GM12878 (cell line): ENCODE measurements at regions not wholly inside any gene's neighbourhood (a gene's known extent, or its start where the extent isn't known, plus 50 kb on each side); places are given as distances from the start of the nearest gene placed in this dataset.

Source experiments
- ATAC-seq: fragments of 200-7000 bp; cut with Tn5 transposase; 3 replicates; pipeline ENCODE4 v1.9.1; 2020; ENCODE audit warnings: mild to moderate bottlenecking, moderate library complexity
- BruUV-seq: library from RNA; stranded (reverse); fragments of 400-500 nt; replicated peaks from 2 replicates; lab custom pipeline; 2021; lab: Mats Ljungman, UMichigan
- CTCF ChIA-PET: fragments of 300-600 bp; sonication (Branson Sonifier 250); formaldehyde crosslinking; extraction: SDS; loops from one replicate; lab custom pipeline; 2021; ENCODE audit warnings: inconsistent platforms; lab: Yijun Ruan, JAX
- POLR2A ChIA-PET: fragments of 350-600 bp; formaldehyde crosslinking; extraction: SDS; loops from one replicate; lab custom pipeline; 2021; ENCODE audit warnings: inconsistent platforms; lab: Charles Lee
- RAD21 ChIA-PET: fragments of 300-600 bp; sonication (Branson Sonifier 250); formaldehyde crosslinking; loops from one replicate; lab custom pipeline; 2023; ENCODE audit warnings: antibody characterized with exemption; ENCODE audit not compliant: unreplicated experiment; lab: Charles Lee
- SMC1A ChIA-PET: fragments of 300-600 bp; sonication (Branson Sonifier 250); formaldehyde crosslinking; loops from one replicate; lab custom pipeline; 2023; ENCODE audit not compliant: unreplicated experiment, uncharacterized antibody; lab: Charles Lee
- DNase-seq: peaks from one replicate; pipeline ENCODE4 v3.0.0-alpha.2; 2011; ENCODE audit warnings: low read depth, low spot score
- FAIRE-seq: peaks from 3 replicates; lab custom pipeline; 2011; peaks lifted over from hg19 to GRCh38; lab: Jason Lieb, UNC
- H2AFZ ChIP-seq: 2 replicates; pipeline ENCODE4 v1.6.0; 2011; ENCODE audit warnings: low read depth, low read length, control low read depth; ENCODE audit not compliant: control insufficient read depth
- H3K27ac ChIP-seq: 2 replicates; pipeline ENCODE4 v1.5.1; 2011; ENCODE audit warnings: control low read depth; ENCODE audit not compliant: control insufficient read depth, insufficient read depth
- H3K27me3 ChIP-seq, 2 experiments: replicated peaks in 1 of 2; 2 replicates each; pipeline versions ENCODE4 v1.6.0 to v1.6.1; 2011; ENCODE audit warnings: low read length in 1 of 2; ENCODE audit not compliant: control insufficient read depth in 2 of 2, insufficient read depth in 2 of 2
- H3K36me3 ChIP-seq, 2 experiments: 2 replicates each; pipeline ENCODE4 v1.5.1; 2011; ENCODE audit warnings: low read length in 1 of 2; ENCODE audit not compliant: control insufficient read depth in 2 of 2, insufficient read depth in 2 of 2
- H3K4me1 ChIP-seq: 2 replicates; pipeline ENCODE4 v1.6.1; 2011; ENCODE audit warnings: mild to moderate bottlenecking, low read length, moderate library complexity, mixed read lengths; ENCODE audit not compliant: control insufficient read depth, insufficient read depth
- H3K4me2 ChIP-seq: 2 replicates; pipeline ENCODE4 v1.6.0; 2011; ENCODE audit warnings: control low read depth; ENCODE audit not compliant: control insufficient read depth, insufficient read depth
- H3K4me3 ChIP-seq: fragments of 200-600 bp; sonication (generic); 2 replicates; pipeline ENCODE4 v1.5.1; 2016
- H3K79me2 ChIP-seq: 2 replicates; pipeline ENCODE4 v1.6.0; 2011; ENCODE audit warnings: low read length; ENCODE audit not compliant: control insufficient read depth, insufficient read depth
- H3K9ac ChIP-seq: 2 replicates; pipeline ENCODE4 v1.8.0; 2011; ENCODE audit warnings: low read length, control low read depth, mixed read lengths; ENCODE audit not compliant: control insufficient read depth, insufficient read depth
- H3K9me3 ChIP-seq: replicated peaks from 3 replicates; pipeline ENCODE4 v1.5.1; 2011; ENCODE audit warnings: mild to moderate bottlenecking, low read length; ENCODE audit not compliant: control insufficient read depth, insufficient read depth
- H4K20me1 ChIP-seq: 2 replicates; pipeline ENCODE4 v1.6.0; 2011; ENCODE audit not compliant: control insufficient read depth, insufficient read depth
- NFYB ChIP-seq: IDR thresholded peaks from 2 replicates; pipeline ENCODE4 v1.6.1; 2011; ENCODE audit warnings: low read depth, mild to moderate bottlenecking, low read length, improper control_type of control experiment, moderate library complexity; ENCODE audit not compliant: insufficient read depth
- SMARCA5 ChIP-seq: fragments of 450-650 bp; IDR thresholded peaks from 2 replicates; pipeline ENCODE4 v1.6.1; 2017; ENCODE audit warnings: mild to moderate bottlenecking
- WRNIP1 ChIP-seq: IDR thresholded peaks from 2 replicates; pipeline ENCODE4 v1.6.1; 2011; ENCODE audit warnings: low read depth, low read length, improper control_type of control experiment, borderline replicate concordance
- ZBED1 ChIP-seq: IDR thresholded peaks from 2 replicates; pipeline ENCODE4 v1.6.1; 2016; ENCODE audit warnings: borderline replicate concordance
- ZNF384 ChIP-seq: IDR thresholded peaks from 2 replicates; pipeline ENCODE4 v1.6.1; 2012; ENCODE audit warnings: low read depth, mild to moderate bottlenecking, low read length, improper control_type of control experiment, borderline replicate concordance
- WGBS: methylation state at CpG from one replicate; pipeline ENCODE4 v1.1.6; 2016; ENCODE audit warnings: low lambda C conversion rate; ENCODE audit not compliant: insufficient replicate concordance, insufficient coverage; ENCODE audit errors: missing lambda C conversion rate; 5-methylcytosine and 5-hydroxymethylcytosine counted together
- in situ Hi-C: fragments of 300-500 bp; cut with MboI; formaldehyde crosslinking; loops from 9 replicates; pipeline ENCODE4 v1.14.3; 2018; ENCODE audit warnings: mixed read lengths
- intact Hi-C: fragments of 100-400 bp; cut with micrococcal nuclease; formaldehyde crosslinking; loops from one replicate; pipeline ENCODE4 v1.14.2; 2022; ENCODE audit not compliant: unreplicated experiment
- TF ChIP-seq, protein P1 (sequence below): fragments of 450-650 bp; formaldehyde crosslinking; IDR thresholded peaks from 2 replicates; pipeline ENCODE4 v1.4.0; 2022; ENCODE audit warnings: mild to moderate bottlenecking, moderate library complexity
- TF ChIP-seq, protein P2 (sequence below), 3 experiments: IDR thresholded peaks in 2 of 3; conservative IDR thresholded peaks in 1 of 3; 2 replicates each; pipeline ENCODE4 v1.5.1; 2011; ENCODE audit warnings: low read depth in 3 of 3, low read length in 3 of 3, mild to moderate bottlenecking in 3 of 3, control low read depth in 2 of 3, moderate library complexity in 2 of 3, inconsistent platforms in 1 of 3, mixed read lengths in 1 of 3; ENCODE audit not compliant: control insufficient read depth in 2 of 3, insufficient read depth in 1 of 3; ENCODE audit errors: extremely low read depth in 1 of 3
- TF ChIP-seq, protein P3 (sequence below): fragments of 450-650 bp; IDR thresholded peaks from 2 replicates; pipeline ENCODE4 v1.6.1; 2014; ENCODE audit warnings: mild to moderate bottlenecking
- TF ChIP-seq, protein P4 (sequence below): IDR thresholded peaks from 2 replicates; pipeline ENCODE4 v1.6.1; 2011; ENCODE audit warnings: low read depth, mild to moderate bottlenecking, low read length, moderate library complexity, borderline replicate concordance; ENCODE audit errors: extremely low read depth
- TF ChIP-seq, protein P5 (sequence below): IDR thresholded peaks from 2 replicates; pipeline ENCODE4 v1.6.1; 2012; ENCODE audit warnings: mild to moderate bottlenecking, low read depth, low read length

DNA sequence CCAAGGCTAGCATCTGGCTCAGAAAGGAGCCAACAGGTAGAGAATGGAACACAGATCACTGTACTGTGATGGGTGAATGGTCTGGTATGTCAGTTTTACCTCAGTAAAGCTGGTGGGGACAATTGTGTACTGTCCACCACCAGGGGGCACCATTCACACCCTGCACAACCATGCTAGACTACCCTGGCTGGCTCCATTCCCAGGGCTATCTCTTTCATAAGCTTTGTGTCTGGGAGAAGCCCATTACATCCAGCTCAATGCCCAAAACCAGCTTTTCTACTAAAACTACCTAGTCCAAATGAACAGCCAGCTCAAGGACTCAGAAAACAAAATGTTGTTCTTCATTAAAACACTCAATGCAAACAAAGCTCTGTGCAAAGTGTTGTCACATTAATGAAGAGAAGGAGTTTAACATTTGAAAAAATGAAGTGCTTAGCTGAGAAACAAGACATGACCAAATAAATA, 62.0 kb upstream of the RASAL2 start (continued):
- TF ChIP-seq, protein P1, sequence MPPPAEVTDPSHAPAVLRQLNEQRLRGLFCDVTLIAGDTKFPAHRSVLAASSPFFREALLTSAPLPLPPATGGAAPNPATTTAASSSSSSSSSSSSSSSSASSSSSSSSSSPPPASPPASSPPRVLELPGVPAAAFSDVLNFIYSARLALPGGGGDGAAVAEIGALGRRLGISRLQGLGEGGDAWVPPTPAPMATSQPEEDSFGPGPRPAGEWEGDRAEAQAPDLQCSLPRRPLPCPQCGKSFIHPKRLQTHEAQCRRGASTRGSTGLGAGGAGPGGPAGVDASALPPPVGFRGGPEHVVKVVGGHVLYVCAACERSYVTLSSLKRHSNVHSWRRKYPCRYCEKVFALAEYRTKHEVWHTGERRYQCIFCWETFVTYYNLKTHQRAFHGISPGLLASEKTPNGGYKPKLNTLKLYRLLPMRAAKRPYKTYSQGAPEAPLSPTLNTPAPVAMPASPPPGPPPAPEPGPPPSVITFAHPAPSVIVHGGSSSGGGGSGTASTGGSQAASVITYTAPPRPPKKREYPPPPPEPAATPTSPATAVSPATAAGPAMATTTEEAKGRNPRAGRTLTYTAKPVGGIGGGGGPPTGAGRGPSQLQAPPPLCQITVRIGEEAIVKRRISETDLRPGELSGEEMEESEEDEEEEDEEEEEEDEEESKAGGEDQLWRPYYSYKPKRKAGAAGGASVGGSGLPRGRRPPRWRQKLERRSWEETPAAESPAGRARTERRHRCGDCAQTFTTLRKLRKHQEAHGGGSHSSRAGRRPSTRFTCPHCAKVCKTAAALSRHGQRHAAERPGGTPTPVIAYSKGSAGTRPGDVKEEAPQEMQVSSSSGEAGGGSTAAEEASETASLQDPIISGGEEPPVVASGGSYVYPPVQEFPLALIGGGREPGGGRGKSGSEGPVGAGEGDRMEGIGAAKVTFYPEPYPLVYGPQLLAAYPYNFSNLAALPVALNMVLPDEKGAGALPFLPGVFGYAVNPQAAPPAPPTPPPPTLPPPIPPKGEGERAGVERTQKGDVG (CRISPR knock-in tag) = no peak
- TF ChIP-seq, protein P2, sequence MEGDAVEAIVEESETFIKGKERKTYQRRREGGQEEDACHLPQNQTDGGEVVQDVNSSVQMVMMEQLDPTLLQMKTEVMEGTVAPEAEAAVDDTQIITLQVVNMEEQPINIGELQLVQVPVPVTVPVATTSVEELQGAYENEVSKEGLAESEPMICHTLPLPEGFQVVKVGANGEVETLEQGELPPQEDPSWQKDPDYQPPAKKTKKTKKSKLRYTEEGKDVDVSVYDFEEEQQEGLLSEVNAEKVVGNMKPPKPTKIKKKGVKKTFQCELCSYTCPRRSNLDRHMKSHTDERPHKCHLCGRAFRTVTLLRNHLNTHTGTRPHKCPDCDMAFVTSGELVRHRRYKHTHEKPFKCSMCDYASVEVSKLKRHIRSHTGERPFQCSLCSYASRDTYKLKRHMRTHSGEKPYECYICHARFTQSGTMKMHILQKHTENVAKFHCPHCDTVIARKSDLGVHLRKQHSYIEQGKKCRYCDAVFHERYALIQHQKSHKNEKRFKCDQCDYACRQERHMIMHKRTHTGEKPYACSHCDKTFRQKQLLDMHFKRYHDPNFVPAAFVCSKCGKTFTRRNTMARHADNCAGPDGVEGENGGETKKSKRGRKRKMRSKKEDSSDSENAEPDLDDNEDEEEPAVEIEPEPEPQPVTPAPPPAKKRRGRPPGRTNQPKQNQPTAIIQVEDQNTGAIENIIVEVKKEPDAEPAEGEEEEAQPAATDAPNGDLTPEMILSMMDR (IDR thresholded peaks at IDR 0.05 in 2 of 3, conservative IDR thresholded peaks at IDR 0.05 in 1 of 3; ENCODE audit: control insufficient read depth in 2 of 3, extremely low read depth in 1 of 3, insufficient read depth in 1 of 3, low read depth in 3 of 3, low read length in 3 of 3) = peak; percentile 74 to 82 (median 75)
- TF ChIP-seq ZNF384 (no peak), SMARCA5 (0 out of 2 replicates have a peak, but pooled peaks have one; percentile 52)

DNA sequence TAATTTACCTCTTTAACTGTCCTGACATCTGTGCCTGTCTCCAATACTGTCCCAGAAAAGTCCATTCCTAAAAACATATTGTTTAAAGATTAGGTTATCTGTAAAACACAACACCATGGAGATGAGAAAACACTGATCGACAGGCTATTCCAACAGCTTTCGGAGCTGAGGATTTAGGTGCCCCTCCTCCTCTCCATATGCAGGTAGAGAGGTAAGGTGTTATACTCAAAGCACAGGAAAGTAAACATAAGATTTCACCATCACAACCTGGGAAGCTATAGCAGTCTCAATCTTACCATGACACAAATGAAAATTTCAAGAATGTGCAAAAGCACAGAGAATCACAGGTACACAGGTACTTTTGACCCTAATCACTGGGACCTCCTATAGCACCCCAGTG, 60.9 kb upstream of the RASAL2 start:
- H4K20me1 ChIP-seq = no peaks in the 10 kb centered on the region
- ChIA-PET CTCF (interaction anchor here (0.7 to 7.9 kb wide), 9 partner anchors 23 to 311 kb away, joined by 3 to 130 read pairs (median 5); no protein-coding TSS in a partner anchor), RAD21 (interaction anchor here (1.4 to 1.8 kb wide), 3 partner anchors 24 to 158 kb away, joined by 4 to 38 read pairs (median 4); no protein-coding TSS in a partner anchor), POLR2A (no interaction called here), SMC1A (interaction anchor here (1.0 to 3.2 kb wide), 5 partner anchors 34 to 267 kb away, joined by 3 to 45 read pairs (median 9); no protein-coding TSS in a partner anchor)
- no peak for ATAC-seq
- H3K9ac ChIP-seq = no peak overlapping the region
- no TSS peak for BruUV-seq
- no peak overlapping the region for H3K4me2 ChIP-seq
- H3K79me2 ChIP-seq = no peaks in the 10 kb centered on the region
- no peak for DNase-seq
- WGBS = 89% methylated on average over 2 of the region's 2 CpGs
- intact Hi-C loops (loop anchor here (5.0 kb wide), 1 partner anchor 254 kb away; no protein-coding TSS in a partner anchor), in situ Hi-C loops (loop anchor here (25.0 kb wide), 1 partner anchor 154 kb away; no protein-coding TSS in a partner anchor)
- no peaks in the 10 kb centered on the region for H3K36me3 ChIP-seq
- no peaks in the 10 kb centered on the region for H3K4me1 ChIP-seq
- H3K9me3 ChIP-seq = no peaks in the 10 kb centered on the region
- H3K27me3 ChIP-seq = peaks cover 0 to 6% of the 10 kb centered on the region in 2 experiments; a peak in 2 of 4 replicates
- H3K27ac ChIP-seq = no peak overlapping the region
- no peak for FAIRE-seq
- H3K4me3 ChIP-seq = no peak overlapping the region
- no peak overlapping the region for H2AFZ ChIP-seq
- TF ChIP-seq WRNIP1 (no peak), ZNF384 (no peak), NFYB (no peak), ZBED1 (no peak)
- TF ChIP-seq, protein P3, sequence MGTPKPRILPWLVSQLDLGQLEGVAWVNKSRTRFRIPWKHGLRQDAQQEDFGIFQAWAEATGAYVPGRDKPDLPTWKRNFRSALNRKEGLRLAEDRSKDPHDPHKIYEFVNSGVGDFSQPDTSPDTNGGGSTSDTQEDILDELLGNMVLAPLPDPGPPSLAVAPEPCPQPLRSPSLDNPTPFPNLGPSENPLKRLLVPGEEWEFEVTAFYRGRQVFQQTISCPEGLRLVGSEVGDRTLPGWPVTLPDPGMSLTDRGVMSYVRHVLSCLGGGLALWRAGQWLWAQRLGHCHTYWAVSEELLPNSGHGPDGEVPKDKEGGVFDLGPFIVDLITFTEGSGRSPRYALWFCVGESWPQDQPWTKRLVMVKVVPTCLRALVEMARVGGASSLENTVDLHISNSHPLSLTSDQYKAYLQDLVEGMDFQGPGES = no peak
- TF ChIP-seq, protein P4, sequence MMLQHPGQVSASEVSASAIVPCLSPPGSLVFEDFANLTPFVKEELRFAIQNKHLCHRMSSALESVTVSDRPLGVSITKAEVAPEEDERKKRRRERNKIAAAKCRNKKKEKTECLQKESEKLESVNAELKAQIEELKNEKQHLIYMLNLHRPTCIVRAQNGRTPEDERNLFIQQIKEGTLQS = no peak
- TF ChIP-seq, protein P5, sequence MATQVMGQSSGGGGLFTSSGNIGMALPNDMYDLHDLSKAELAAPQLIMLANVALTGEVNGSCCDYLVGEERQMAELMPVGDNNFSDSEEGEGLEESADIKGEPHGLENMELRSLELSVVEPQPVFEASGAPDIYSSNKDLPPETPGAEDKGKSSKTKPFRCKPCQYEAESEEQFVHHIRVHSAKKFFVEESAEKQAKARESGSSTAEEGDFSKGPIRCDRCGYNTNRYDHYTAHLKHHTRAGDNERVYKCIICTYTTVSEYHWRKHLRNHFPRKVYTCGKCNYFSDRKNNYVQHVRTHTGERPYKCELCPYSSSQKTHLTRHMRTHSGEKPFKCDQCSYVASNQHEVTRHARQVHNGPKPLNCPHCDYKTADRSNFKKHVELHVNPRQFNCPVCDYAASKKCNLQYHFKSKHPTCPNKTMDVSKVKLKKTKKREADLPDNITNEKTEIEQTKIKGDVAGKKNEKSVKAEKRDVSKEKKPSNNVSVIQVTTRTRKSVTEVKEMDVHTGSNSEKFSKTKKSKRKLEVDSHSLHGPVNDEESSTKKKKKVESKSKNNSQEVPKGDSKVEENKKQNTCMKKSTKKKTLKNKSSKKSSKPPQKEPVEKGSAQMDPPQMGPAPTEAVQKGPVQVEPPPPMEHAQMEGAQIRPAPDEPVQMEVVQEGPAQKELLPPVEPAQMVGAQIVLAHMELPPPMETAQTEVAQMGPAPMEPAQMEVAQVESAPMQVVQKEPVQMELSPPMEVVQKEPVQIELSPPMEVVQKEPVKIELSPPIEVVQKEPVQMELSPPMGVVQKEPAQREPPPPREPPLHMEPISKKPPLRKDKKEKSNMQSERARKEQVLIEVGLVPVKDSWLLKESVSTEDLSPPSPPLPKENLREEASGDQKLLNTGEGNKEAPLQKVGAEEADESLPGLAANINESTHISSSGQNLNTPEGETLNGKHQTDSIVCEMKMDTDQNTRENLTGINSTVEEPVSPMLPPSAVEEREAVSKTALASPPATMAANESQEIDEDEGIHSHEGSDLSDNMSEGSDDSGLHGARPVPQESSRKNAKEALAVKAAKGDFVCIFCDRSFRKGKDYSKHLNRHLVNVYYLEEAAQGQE = no peak
